OCI-LY3 (cell line): ENCODE measurements at regions not wholly inside any gene's neighbourhood (a gene's known extent, or its start where the extent isn't known, plus 50 kb on each side); places are given as distances from the start of the nearest gene placed in this dataset.

Experiments used
- H2AFZ ChIP-seq: fragments of 200-600, 300-600 bp; shearing (Covaris generic); 2 replicates; pipeline ENCODE4 v1.6.0; 2014; ENCODE audit warnings: antibody characterized with exemption, low read depth, low read length
- H3K27ac ChIP-seq: fragments of 200-600, 300-600 bp; sonication (generic); 2 replicates; pipeline ENCODE4 v1.5.1; 2014; ENCODE audit warnings: mild to moderate bottlenecking, low read length, moderate library complexity, mixed read lengths
- H3K27me3 ChIP-seq: fragments of 200-600, 300-600 bp; sonication (generic); 2 replicates; pipeline ENCODE4 v1.6.1; 2014; ENCODE audit warnings: low read depth, low read length, mixed read lengths
- H3K36me3 ChIP-seq: fragments of 200-600, 300-600 bp; sonication (generic); replicated peaks from 2 replicates; pipeline ENCODE3; 2014; ENCODE audit warnings: low read depth, low read length, mixed read lengths
- H3K4me1 ChIP-seq: fragments of 300-600, 200-600 bp; sonication (generic); 2 replicates; pipeline ENCODE4 v1.6.1; 2014; ENCODE audit warnings: low read length, mixed read lengths
- H3K4me2 ChIP-seq: fragments of 200-600, 300-600 bp; sonication (generic); 2 replicates; pipeline ENCODE4 v1.6.1; 2014; ENCODE audit warnings: low read length, mixed read lengths
- H3K4me3 ChIP-seq: fragments of 300-600, 200-600 bp; sonication (generic); 2 replicates; pipeline ENCODE4 v1.5.1; 2014; ENCODE audit warnings: antibody characterized with exemption, mild to moderate bottlenecking, low read length, moderate library complexity
- H3K79me2 ChIP-seq: fragments of 300-600, 200-600 bp; shearing (Covaris generic); 2 replicates; pipeline ENCODE4 v1.6.1; 2014; ENCODE audit warnings: mild to moderate bottlenecking, low read length, mixed read lengths
- H3K9ac ChIP-seq: fragments of 300-600, 200-600 bp; shearing (Covaris generic); 2 replicates; pipeline ENCODE4 v1.6.0; 2014; ENCODE audit warnings: mild to moderate bottlenecking, low read length, moderate library complexity
- H3K9me3 ChIP-seq: fragments of 200-600, 300-600 bp; shearing (Covaris generic); 2 replicates; pipeline ENCODE4 v1.6.1; 2014; ENCODE audit warnings: low read length, mixed read lengths; ENCODE audit not compliant: insufficient read depth
- H4K20me1 ChIP-seq: fragments of 200-600, 300-600 bp; sonication (generic); 2 replicates; pipeline ENCODE4 v1.6.1; 2016; ENCODE audit warnings: low read length, mixed read lengths; ENCODE audit not compliant: insufficient read depth
- CTCF ChIP-seq: fragments of 200-600, 300-600 bp; sonication (generic); IDR thresholded peaks from 2 replicates; pipeline ENCODE4 v1.5.1; 2014; ENCODE audit warnings: antibody characterized with exemption, low read length, low read depth
- EZH2phosphoT487 ChIP-seq: fragments of 200-600 bp; shearing (Covaris generic); IDR thresholded peaks from 2 replicates; pipeline ENCODE4 v1.6.1; 2018; ENCODE audit warnings: antibody characterized with exemption, mixed run types, low read depth

DNA sequence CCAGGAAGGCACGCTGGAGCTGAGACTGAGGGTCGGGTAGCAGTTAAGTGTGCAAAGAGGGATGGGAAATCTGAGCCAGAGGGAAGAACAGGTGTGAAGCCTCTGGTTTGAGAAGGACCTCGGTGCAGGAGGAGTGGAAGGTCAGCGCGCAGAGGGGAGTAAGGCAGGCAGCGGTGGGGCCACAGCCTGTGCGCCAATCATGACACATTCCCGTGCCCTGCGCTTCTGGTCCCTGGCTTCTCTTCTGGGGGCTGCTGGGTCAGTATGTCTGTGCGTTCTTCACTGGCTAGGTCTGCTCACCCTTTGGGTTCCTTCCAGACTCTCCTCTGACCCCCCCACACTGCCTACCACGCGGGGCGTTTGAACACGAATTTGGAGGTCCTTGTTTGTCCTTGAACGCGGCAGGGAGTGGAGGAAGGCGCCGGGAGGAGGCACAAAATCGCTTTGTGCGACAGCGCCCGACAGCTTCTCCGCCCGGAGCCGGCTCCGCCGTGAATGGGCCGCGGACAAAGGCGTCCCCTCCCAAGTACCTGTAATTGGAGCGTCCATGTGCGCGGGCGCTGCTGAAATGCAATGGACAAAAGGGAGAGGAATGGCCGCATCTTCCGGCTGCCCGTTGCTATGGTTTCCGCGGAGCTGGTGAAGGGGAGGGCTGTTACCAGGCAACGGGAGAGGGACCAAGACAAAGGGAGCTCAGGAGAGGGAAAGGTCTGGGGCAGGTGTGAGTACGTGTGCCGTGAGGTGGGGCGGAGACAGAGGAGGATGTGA is 207.2 kb upstream of the SRRM4 start:
- Histone ChIP-seq H3K9me3 (no peaks in the 10 kb centered on the region), H3K4me1 (no peaks in the 10 kb centered on the region), H3K9ac (no peak overlapping the region), H3K4me2 (no peak overlapping the region), H3K4me3 (no peak overlapping the region), H3K36me3 (no peaks in the 10 kb centered on the region), H4K20me1 (no peaks in the 10 kb centered on the region), H3K27me3 (no peaks in the 10 kb centered on the region), H3K79me2 (no peaks in the 10 kb centered on the region), H2AFZ (no peak overlapping the region), H3K27ac (no peak overlapping the region)
- no peak for TF ChIP-seq EZH2phosphoT487
- no peak for TF ChIP-seq CTCF

- H3K4me1 ChIP-seq = no peaks in the 10 kb centered on the region
Measured at GRCh38 chr12:118777504-118777903, 203.8 kb upstream of the SRRM4 start.

GRCh38 chr12:118778077-118778476 is 203.3 kb upstream of the SRRM4 start:
- Histone ChIP-seq H3K4me1 (no peaks in the 10 kb centered on the region), H2AFZ (no peak overlapping the region), H3K4me3 (no peak overlapping the region), H3K79me2 (no peaks in the 10 kb centered on the region), H3K9me3 (no peaks in the 10 kb centered on the region), H3K27ac (no peak overlapping the region), H3K9ac (no peak overlapping the region), H3K36me3 (no peaks in the 10 kb centered on the region), H3K27me3 (no peaks in the 10 kb centered on the region), H4K20me1 (no peaks in the 10 kb centered on the region), H3K4me2 (no peak overlapping the region)
- TF ChIP-seq EZH2phosphoT487 (no peak), CTCF (no peak)

More at GRCh38 chr12:118777504-118777903, 203.8 kb upstream of the SRRM4 start:
- Histone ChIP-seq H3K27me3 (no peaks in the 10 kb centered on the region), H3K36me3 (no peaks in the 10 kb centered on the region), H2AFZ (no peak overlapping the region), H3K9me3 (no peaks in the 10 kb centered on the region), H3K27ac (no peak overlapping the region), H4K20me1 (no peaks in the 10 kb centered on the region), H3K79me2 (no peaks in the 10 kb centered on the region), H3K4me3 (no peak overlapping the region), H3K9ac (no peak overlapping the region), H3K4me2 (no peak overlapping the region)
- TF ChIP-seq EZH2phosphoT487 = no peak
- no peak for TF ChIP-seq CTCF

DNA sequence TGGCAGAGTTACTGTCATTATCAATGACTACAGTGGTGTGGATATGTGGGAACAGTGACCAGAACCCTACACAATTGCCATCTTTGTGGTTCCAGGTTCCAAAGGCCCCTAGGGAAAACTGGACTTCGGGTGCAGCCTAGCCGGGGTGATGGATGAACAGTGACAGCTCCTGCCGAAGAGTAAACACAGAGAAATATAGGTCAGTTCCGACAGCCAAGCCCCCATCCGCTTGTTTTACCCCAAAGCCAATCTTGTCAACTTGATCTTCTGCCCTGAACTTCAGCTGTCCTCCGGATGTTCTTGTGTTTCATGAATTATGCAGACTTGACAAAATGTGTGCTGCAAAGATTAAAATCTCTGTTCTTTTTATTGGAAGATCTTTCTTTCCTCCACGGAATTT is 200.4 kb upstream of the SRRM4 start:
- no peaks in the 10 kb centered on the region for H3K36me3 ChIP-seq
- no peak overlapping the region for H3K4me2 ChIP-seq
- H3K79me2 ChIP-seq = no peaks in the 10 kb centered on the region
- no peaks in the 10 kb centered on the region for H3K27me3 ChIP-seq
- H4K20me1 ChIP-seq = no peaks in the 10 kb centered on the region
- no peak overlapping the region for H3K4me3 ChIP-seq
- H3K9me3 ChIP-seq = no peaks in the 10 kb centered on the region
- no peak for TF ChIP-seq EZH2phosphoT487
- TF ChIP-seq CTCF = no peak
- H3K4me1 ChIP-seq = no peaks in the 10 kb centered on the region
- H2AFZ ChIP-seq = no peak overlapping the region
- no peak overlapping the region for H3K27ac ChIP-seq
- H3K9ac ChIP-seq = no peak overlapping the region
